ENCODE measurements at regions not wholly inside any gene's neighbourhood (a gene's known extent, or its start where the extent isn't known, plus 50 kb on each side); places are given as distances from the start of the nearest gene placed in this dataset.
"Not testable (repeated sequence)": the region's sequence is repeated elsewhere in the genome, so short reads cannot be mapped to it uniquely, and the experiment has no call there.

DNA sequence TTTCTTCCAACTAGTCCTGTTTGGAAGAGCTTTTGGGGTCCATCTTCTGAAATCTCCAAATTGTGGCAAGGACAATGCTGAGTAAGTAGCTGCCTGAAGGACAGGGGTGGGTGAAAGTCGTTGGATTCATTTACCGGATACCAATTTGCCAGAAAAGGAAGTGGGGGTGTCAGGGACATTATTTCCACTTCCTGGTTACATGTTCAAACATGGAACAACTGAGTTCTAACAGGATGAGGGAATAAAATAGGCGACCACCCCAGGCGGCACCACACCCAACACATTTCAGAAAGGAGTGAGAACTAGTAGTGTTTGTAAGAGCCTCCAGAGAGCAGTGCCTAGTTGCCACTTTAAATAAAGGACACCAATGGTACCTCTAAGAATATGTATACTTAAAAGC, 158.6 kb upstream of the SERTAD2 start:
- no peak overlapping the region for H3K27ac ChIP-seq (ENCODE audit: low read length)
- H3K4me3 ChIP-seq (ENCODE audit: low read length), result no peak overlapping the region
- no peaks in the 10 kb centered on the region for H3K36me3 ChIP-seq (ENCODE audit: control insufficient read depth, insufficient read depth, low read length)
- H3K4me1 ChIP-seq (ENCODE audit: control insufficient read depth, insufficient read depth, low read length), result no peaks in the 10 kb centered on the region
- no peaks in the 10 kb centered on the region for H3K9me3 ChIP-seq (ENCODE audit: control insufficient read depth, low read depth, low read length)
- no CpG with 5 or more reads among the region's 4 CpGs for WGBS (ENCODE audit: insufficient coverage, low lambda C conversion rate)
- no peak for DNase-seq
- no peaks in the 10 kb centered on the region for H3K27me3 ChIP-seq (ENCODE audit: control insufficient read depth, insufficient read depth, low read length)

DNA sequence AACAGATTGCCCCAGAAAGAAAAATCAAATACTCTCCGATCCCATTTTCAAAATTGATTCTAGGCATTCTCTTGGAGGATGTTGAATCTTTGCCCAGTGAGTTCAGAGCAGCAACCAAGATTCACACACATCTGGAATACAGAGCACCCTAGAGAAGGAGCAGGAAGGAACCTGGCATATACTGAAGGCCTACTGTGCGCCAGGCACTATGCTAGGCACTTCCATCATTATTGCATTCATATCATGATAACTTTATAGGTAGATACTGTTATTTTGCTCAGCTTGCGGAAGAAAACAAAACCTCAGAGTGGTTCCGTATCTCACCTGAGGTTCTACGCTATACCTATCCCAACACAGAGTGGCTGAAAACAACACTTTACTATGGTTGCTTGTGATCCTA, 160.3 kb upstream of the SERTAD2 start:
- Histone ChIP-seq H3K4me3 (ENCODE audit: low read length) (no peak overlapping the region), H3K9me3 (ENCODE audit: control insufficient read depth, low read depth, low read length) (no peaks in the 10 kb centered on the region), H3K27ac (ENCODE audit: low read length) (no peak overlapping the region), H3K36me3 (ENCODE audit: control insufficient read depth, insufficient read depth, low read length) (no peaks in the 10 kb centered on the region), H3K4me1 (ENCODE audit: control insufficient read depth, insufficient read depth, low read length) (no peaks in the 10 kb centered on the region), H3K27me3 (ENCODE audit: control insufficient read depth, insufficient read depth, low read length) (no peaks in the 10 kb centered on the region)
- DNase-seq, result no peak
- 60% methylated on average over 1 of the region's 5 CpGs for whole genome bisulfite sequencing (ENCODE audit: insufficient coverage, low lambda C conversion rate)

DNA sequence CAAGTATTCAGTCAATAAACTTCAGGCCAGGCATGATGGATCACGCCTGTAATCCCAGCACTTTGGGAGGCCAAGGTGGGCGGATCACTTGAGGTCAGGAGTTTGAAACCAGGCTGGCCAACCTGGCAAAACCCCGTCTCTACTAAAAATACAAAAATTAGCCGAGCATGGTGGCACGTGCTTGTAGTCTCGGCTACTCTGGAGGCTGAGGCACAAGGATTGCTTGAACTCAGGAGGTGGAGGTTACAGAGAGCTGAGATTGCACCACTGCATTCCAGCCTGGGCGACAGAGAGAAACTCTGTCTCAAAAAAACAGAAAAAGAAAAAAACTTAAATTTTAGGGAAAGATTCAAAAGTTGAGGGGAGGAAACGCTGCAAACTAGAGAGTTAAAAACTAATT, 162.8 kb upstream of the SERTAD2 start:
- H3K27me3 ChIP-seq (ENCODE audit: control insufficient read depth, insufficient read depth, low read length); H3K4me3 ChIP-seq (ENCODE audit: low read length); H3K27ac ChIP-seq (ENCODE audit: low read length); H3K4me1 ChIP-seq (ENCODE audit: control insufficient read depth, insufficient read depth, low read length); DNase-seq; H3K9me3 ChIP-seq (ENCODE audit: control insufficient read depth, low read depth, low read length); H3K36me3 ChIP-seq (ENCODE audit: control insufficient read depth, insufficient read depth, low read length): not testable (repeated sequence)
- WGBS (ENCODE audit: insufficient coverage, low lambda C conversion rate), result no CpG with 5 or more reads among the region's 8 CpGs

DNA sequence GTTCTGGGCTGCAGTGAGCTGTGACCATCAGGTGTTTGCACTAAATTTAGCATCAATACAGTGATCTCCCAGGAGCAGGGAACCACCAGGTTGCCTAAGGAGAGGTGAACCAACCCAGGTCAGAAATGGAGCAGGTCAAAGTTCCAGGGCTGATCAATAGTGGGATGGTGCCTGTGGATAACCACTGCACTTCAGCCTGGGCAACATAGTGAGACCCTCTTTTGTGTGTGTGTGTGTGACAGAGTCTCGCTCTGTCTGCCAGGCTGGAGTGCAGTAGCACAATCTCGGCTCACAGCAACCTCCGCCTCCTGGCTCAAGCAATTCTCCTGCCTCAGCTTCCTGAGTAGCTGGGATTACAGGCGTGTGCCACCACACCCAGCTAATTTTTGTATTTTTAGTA, 163.7 kb upstream of the SERTAD2 start:
- Histone ChIP-seq H3K4me3 (ENCODE audit: low read length) (no peak overlapping the region), H3K36me3 (ENCODE audit: control insufficient read depth, insufficient read depth, low read length) (no peaks in the 10 kb centered on the region), H3K9me3 (ENCODE audit: control insufficient read depth, low read depth, low read length) (no peaks in the 10 kb centered on the region), H3K27me3 (ENCODE audit: control insufficient read depth, insufficient read depth, low read length) (no peaks in the 10 kb centered on the region), H3K4me1 (ENCODE audit: control insufficient read depth, insufficient read depth, low read length) (no peaks in the 10 kb centered on the region), H3K27ac (ENCODE audit: low read length) (no peak overlapping the region)
- DNase-seq, result no peak
- WGBS (ENCODE audit: insufficient coverage, low lambda C conversion rate), result no CpG with 5 or more reads among the region's 4 CpGs

DNA sequence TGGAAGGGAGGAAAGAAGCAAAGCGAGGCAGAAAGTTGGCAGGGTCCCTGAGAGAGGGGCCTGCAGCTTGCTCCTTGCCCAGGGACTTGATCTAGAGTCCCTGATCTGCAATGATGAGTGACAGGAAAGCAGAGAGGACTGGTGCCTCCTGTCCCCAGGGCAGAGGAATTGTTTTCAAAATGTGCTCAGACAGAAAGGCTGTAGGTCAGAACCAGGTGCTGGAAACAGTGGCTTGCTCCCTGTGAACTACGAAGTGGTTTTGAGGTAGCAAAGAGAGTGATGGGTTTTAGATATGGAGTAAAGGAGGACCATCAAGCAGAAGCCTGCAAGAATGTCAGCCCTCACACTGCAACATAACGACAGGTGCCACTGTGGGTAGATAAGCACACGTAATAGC, 164.9 kb upstream of the SERTAD2 start:
- no peaks in the 10 kb centered on the region for H3K4me1 ChIP-seq (ENCODE audit: control insufficient read depth, insufficient read depth, low read length)
- no peak for DNase-seq
- H3K9me3 ChIP-seq (ENCODE audit: control insufficient read depth, low read depth, low read length), result no peaks in the 10 kb centered on the region
- no CpG with 5 or more reads among the region's 4 CpGs for WGBS (ENCODE audit: insufficient coverage, low lambda C conversion rate)
- H3K27ac ChIP-seq (ENCODE audit: low read length), result no peak overlapping the region
- H3K27me3 ChIP-seq (ENCODE audit: control insufficient read depth, insufficient read depth, low read length), result no peaks in the 10 kb centered on the region
- no peaks in the 10 kb centered on the region for H3K36me3 ChIP-seq (ENCODE audit: control insufficient read depth, insufficient read depth, low read length)
- H3K4me3 ChIP-seq (ENCODE audit: low read length), result no peak overlapping the region

DNA sequence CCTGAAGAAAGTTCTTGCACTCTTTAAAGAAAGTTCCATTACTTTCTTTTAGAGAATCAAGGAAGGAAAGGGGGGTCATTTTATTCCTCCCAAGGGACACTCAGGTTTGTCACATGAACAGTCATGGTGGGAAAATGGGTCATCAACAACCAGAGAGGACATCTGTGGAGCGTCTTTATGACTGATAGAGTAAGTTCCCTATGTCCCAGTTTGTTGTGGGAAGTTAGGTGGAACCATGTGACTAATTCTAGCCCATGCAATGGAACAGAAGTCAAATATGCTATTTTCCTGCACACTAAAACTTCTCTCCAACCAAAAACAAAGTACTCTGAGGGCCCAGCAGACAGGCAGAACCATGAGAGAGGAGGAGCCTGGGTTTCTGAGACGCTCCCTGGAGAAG, 165.6 kb upstream of the SERTAD2 start:
- H3K36me3 ChIP-seq (ENCODE audit: control insufficient read depth, insufficient read depth, low read length), result no peaks in the 10 kb centered on the region
- H3K4me1 ChIP-seq (ENCODE audit: control insufficient read depth, insufficient read depth, low read length), result no peaks in the 10 kb centered on the region
- H3K4me3 ChIP-seq (ENCODE audit: low read length), result no peak overlapping the region
- no peak overlapping the region for H3K27ac ChIP-seq (ENCODE audit: low read length)
- H3K27me3 ChIP-seq (ENCODE audit: control insufficient read depth, insufficient read depth, low read length), result no peaks in the 10 kb centered on the region
- WGBS (ENCODE audit: insufficient coverage, low lambda C conversion rate), result no CpG with 5 or more reads among the region's 2 CpGs
- no peak for DNase-seq
- H3K9me3 ChIP-seq (ENCODE audit: control insufficient read depth, low read depth, low read length), result no peaks in the 10 kb centered on the region

DNA sequence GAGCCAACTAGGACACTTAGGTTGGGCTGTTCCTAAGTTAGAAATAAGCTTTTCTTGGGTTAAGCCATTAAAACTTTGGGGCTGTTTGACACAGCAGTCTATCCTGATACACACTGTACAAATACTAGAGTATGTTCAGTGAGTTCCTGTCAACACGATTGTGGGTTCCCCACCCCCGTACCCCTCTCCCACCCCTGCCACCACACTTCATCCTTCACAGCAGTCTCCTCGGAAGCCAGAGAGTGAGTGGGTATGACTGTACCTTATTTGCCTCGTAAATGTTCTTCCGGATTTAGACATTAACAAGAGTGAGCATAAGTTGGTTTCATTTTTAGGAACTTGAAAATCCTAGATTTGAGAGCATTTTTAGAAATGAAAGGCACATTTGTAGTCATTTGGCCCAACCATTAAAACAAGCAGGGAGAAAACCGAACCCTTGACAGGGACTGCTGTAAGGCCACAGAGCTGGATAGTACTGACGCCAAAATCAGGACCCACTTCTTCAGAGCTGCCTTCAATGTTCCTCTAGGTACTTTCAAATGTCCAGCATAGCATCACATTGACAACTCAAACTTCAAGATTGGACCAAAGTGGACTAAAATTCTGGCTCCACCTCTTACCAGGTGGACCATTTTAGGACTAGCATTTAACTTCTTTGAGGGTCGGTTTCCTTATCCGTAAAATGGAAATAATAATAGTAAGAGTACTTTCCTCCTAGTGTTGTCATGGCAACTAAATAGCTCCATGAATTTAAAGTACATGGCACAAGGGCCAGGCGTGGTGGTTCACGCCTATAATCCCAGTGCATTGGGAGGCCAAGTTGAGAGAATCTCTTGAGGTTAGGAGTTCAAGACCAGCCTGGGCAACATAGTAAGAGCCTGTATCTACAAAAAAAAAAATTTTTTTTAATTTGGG, 166.3 kb upstream of the SERTAD2 start:
- no peaks in the 10 kb centered on the region for H3K9me3 ChIP-seq (ENCODE audit: control insufficient read depth, low read depth, low read length)
- WGBS (ENCODE audit: insufficient coverage, low lambda C conversion rate), result no CpG with 5 or more reads among the region's 11 CpGs
- H3K4me1 ChIP-seq (ENCODE audit: control insufficient read depth, insufficient read depth, low read length), result no peaks in the 10 kb centered on the region
- no peaks in the 10 kb centered on the region for H3K27me3 ChIP-seq (ENCODE audit: control insufficient read depth, insufficient read depth, low read length)
- DNase-seq, result no peak
- H3K4me3 ChIP-seq (ENCODE audit: low read length), result no peak overlapping the region
- H3K36me3 ChIP-seq (ENCODE audit: control insufficient read depth, insufficient read depth, low read length), result no peaks in the 10 kb centered on the region
- H3K27ac ChIP-seq (ENCODE audit: low read length), result no peak overlapping the region

DNA sequence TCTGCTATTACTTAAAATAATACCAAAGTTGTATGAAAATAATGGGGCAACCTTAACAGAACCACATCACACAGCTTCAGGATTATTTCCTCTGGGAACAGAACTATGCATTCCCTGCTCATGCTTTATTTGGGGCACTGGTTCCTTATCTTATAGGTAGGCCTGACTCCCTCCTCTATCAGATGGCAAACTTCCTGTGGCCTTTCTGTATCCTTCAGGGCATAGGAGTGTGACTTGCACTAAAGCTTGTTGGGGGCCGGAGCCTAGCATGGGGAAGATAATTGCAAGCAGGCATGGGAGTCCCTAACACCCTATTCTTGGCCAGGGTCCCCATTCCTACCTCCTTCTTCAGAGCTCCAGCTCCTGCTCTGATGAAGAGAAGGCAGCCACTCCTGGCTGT, 167.2 kb upstream of the SERTAD2 start:
- Histone ChIP-seq H3K9me3 (ENCODE audit: control insufficient read depth, low read depth, low read length) (no peaks in the 10 kb centered on the region), H3K4me1 (ENCODE audit: control insufficient read depth, insufficient read depth, low read length) (no peaks in the 10 kb centered on the region), H3K27me3 (ENCODE audit: control insufficient read depth, insufficient read depth, low read length) (no peaks in the 10 kb centered on the region), H3K36me3 (ENCODE audit: control insufficient read depth, insufficient read depth, low read length) (no peaks in the 10 kb centered on the region), H3K4me3 (ENCODE audit: low read length) (no peak overlapping the region), H3K27ac (ENCODE audit: low read length) (no peak overlapping the region)
- no CpG with 5 or more reads among the region's 1 CpG for WGBS (ENCODE audit: insufficient coverage, low lambda C conversion rate)
- no peak for DNase-seq

DNA sequence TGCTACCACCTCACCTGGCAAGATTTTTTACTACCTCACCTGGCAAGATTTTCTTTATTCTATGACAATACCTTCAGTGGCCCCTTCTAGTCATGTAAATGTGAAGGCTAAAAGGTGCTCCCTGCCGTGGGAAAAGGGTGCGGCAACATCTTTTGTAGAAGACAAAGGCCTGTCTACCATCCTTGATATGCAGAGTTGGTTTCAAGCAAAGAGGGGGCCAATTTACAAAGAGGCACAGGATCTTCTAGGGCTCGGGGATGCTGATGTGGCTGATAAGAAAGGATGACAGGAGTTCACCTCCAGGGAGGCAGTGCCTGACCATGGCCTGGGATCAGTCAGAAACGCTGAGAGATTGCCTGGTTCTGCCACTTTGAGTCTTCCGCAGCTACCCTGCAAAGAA, 165.4 kb upstream of the SLC1A4 start:
- Histone ChIP-seq H3K27me3 (ENCODE audit: control insufficient read depth, insufficient read depth, low read length) (no peaks in the 10 kb centered on the region), H3K27ac (ENCODE audit: low read length) (no peak overlapping the region), H3K4me3 (ENCODE audit: low read length) (no peak overlapping the region), H3K9me3 (ENCODE audit: control insufficient read depth, low read depth, low read length) (no peaks in the 10 kb centered on the region), H3K4me1 (ENCODE audit: control insufficient read depth, insufficient read depth, low read length) (no peaks in the 10 kb centered on the region), H3K36me3 (ENCODE audit: control insufficient read depth, insufficient read depth, low read length) (no peaks in the 10 kb centered on the region)
- DNase-seq, result no peak
- no CpG with 5 or more reads among the region's 5 CpGs for WGBS (ENCODE audit: insufficient coverage, low lambda C conversion rate)

DNA sequence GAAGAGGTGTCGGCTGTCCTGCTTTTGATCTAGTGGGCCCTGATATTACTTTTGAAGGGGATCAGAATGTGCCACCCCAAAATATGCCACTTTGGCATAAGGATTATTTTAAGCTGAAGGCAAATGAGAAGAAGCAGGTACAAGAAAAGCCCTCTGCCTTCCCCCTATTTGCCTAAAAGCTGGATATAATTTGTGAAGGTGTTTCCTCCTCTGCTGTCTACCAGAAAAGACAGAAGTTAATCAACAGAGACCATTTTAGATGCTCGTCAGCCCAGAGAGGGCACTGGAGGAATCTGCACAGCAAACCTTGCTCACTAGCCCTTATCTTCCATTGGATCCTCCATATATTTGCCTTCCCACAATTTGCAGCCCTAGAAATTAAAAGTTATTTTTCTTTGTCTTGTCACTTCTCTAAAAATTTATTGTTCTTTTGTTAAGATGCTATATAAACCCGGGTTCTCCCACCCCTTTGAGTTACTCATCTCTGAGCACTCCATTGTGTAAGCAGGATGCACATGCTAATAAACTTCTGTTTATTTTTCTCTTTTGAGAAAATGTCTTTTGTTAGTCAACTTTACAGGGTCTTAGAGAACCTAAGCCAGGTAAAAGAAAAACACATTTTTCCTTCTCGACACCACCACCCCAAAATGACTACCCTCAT, 163.2 kb upstream of the SLC1A4 start:
- no peaks in the 10 kb centered on the region for H3K36me3 ChIP-seq (ENCODE audit: control insufficient read depth, insufficient read depth, low read length)
- DNase-seq, result no peak
- 40% methylated on average over 1 of the region's 4 CpGs for WGBS (ENCODE audit: insufficient coverage, low lambda C conversion rate)
- no peak overlapping the region for H3K4me3 ChIP-seq (ENCODE audit: low read length)
- H3K27ac ChIP-seq (ENCODE audit: low read length), result no peak overlapping the region
- H3K9me3 ChIP-seq (ENCODE audit: control insufficient read depth, low read depth, low read length), result no peaks in the 10 kb centered on the region
- H3K4me1 ChIP-seq (ENCODE audit: control insufficient read depth, insufficient read depth, low read length), result peaks cover 2% of the 10 kb centered on the region
- no peaks in the 10 kb centered on the region for H3K27me3 ChIP-seq (ENCODE audit: control insufficient read depth, insufficient read depth, low read length)

DNA sequence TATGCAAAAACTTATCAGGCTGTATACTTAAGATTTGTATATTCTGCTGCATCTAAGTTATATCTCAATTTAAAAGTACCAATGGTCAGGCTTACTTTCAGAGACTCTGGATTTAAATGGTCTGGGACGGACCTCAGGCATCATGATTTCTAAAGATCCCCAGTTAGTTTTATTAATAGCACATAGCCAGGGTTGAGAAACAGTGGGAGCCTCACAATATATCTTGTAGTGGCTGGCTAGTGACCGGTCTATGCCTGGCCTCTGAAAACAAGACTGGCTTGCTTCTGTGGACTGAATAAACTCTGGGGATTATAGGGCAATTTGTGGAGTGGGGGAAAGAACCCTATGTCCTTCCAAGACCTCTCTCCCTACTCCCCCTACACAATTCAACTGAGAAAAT, 162.5 kb upstream of the SLC1A4 start:
- no CpG with 5 or more reads among the region's 2 CpGs for WGBS (ENCODE audit: insufficient coverage, low lambda C conversion rate)
- no peaks in the 10 kb centered on the region for H3K9me3 ChIP-seq (ENCODE audit: control insufficient read depth, low read depth, low read length)
- no peak overlapping the region for H3K4me3 ChIP-seq (ENCODE audit: low read length)
- no peak for DNase-seq
- H3K4me1 ChIP-seq (ENCODE audit: control insufficient read depth, insufficient read depth, low read length), result peaks cover 7% of the 10 kb centered on the region
- no peak overlapping the region for H3K27ac ChIP-seq (ENCODE audit: low read length)
- H3K27me3 ChIP-seq (ENCODE audit: control insufficient read depth, insufficient read depth, low read length), result no peaks in the 10 kb centered on the region
- H3K36me3 ChIP-seq (ENCODE audit: control insufficient read depth, insufficient read depth, low read length), result no peaks in the 10 kb centered on the region
